ENCODE measurements at regions not wholly inside any gene's neighbourhood (a gene's known extent, or its start where the extent isn't known, plus 50 kb on each side); places are given as distances from the start of the nearest gene placed in this dataset.

DNA sequence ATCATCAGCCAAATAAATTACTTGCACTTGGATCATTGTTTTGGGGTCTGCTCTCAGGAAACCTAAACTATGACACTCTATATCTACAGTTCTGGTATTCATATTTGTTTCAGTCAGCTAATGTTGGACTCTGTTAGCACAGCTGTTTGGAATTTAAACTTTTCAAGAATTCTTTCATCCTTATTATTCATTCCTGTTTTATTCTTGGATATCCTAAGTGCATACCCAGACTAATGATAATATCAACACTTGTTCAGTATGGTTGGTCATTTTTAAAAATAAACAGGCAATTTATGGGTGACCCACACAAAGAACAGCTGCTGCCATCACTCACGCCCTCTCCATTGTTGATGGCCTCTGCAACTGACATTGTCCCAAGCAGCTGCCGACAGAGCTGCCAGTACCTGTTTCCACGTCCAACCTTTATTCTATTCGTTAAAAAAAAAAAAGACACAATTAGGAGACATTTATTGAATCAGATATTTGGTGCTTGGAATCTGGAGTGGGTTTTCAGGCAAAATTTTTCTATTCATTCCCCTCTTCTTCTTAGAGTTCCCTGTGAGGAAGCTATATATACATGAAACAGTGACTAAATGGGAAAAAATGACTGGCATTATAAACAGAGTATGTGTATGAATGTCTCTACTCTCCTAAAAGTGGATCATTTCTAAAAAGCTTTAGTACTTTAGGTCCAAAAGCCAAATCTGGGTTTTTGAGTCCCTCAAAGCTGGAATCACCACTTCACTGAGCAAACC lies 252.1 kb upstream of the NAV3 start:
- TF ChIP-seq, protein P1, sequence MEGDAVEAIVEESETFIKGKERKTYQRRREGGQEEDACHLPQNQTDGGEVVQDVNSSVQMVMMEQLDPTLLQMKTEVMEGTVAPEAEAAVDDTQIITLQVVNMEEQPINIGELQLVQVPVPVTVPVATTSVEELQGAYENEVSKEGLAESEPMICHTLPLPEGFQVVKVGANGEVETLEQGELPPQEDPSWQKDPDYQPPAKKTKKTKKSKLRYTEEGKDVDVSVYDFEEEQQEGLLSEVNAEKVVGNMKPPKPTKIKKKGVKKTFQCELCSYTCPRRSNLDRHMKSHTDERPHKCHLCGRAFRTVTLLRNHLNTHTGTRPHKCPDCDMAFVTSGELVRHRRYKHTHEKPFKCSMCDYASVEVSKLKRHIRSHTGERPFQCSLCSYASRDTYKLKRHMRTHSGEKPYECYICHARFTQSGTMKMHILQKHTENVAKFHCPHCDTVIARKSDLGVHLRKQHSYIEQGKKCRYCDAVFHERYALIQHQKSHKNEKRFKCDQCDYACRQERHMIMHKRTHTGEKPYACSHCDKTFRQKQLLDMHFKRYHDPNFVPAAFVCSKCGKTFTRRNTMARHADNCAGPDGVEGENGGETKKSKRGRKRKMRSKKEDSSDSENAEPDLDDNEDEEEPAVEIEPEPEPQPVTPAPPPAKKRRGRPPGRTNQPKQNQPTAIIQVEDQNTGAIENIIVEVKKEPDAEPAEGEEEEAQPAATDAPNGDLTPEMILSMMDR (IDR thresholded peaks at IDR 0.05), result no peak
- TF ChIP-seq EZH2 (IDR thresholded peaks at IDR 0.05; ENCODE audit: borderline replicate concordance, insufficient read depth, low read depth, low read length, poor library complexity, severe bottlenecking), result no peak
